Karpas-422 (cell line): ENCODE measurements at regions not wholly inside any gene's neighbourhood (a gene's known extent, or its start where the extent isn't known, plus 50 kb on each side); places are given as distances from the start of the nearest gene placed in this dataset.

Source experiments
- DNase-seq: peaks from one replicate; pipeline ENCODE4 v3.0.0-alpha.2; 2015
- H2AFZ ChIP-seq: fragments of 200-600 bp; sonication (generic); 2 replicates; pipeline ENCODE4 v1.6.1; 2014; ENCODE audit warnings: antibody characterized with exemption, low read length, mixed read lengths
- H3K27ac ChIP-seq: fragments of 200-600 bp; sonication (generic); 2 replicates; pipeline ENCODE4 v1.5.1; 2014; ENCODE audit warnings: mild to moderate bottlenecking, low read length, moderate library complexity
- H3K27me3 ChIP-seq: fragments of 200-600 bp; sonication (generic); 2 replicates; pipeline ENCODE4 v1.6.1; 2014; ENCODE audit warnings: low read length, mixed read lengths
- H3K36me3 ChIP-seq: fragments of 200-600 bp; sonication (generic); 2 replicates; pipeline ENCODE4 v1.6.1; 2014; ENCODE audit warnings: low read length, mixed read lengths; ENCODE audit not compliant: insufficient read depth
- H3K4me1 ChIP-seq: fragments of 200-600 bp; sonication (generic); 2 replicates; pipeline ENCODE4 v1.6.1; 2014; ENCODE audit warnings: mild to moderate bottlenecking, low read length, mixed read lengths
- H3K4me2 ChIP-seq: fragments of 200-600 bp; sonication (generic); 2 replicates; pipeline ENCODE4 v1.6.1; 2014; ENCODE audit warnings: low read length, low read depth, mild to moderate bottlenecking; ENCODE audit not compliant: poor library complexity, severe bottlenecking
- H3K4me3 ChIP-seq: fragments of 200-600 bp; sonication (generic); 2 replicates; pipeline ENCODE4 v1.5.1; 2014; ENCODE audit warnings: mild to moderate bottlenecking, antibody characterized with exemption, low read length, mixed read lengths
- H3K79me2 ChIP-seq: fragments of 200-600 bp; sonication (generic); 2 replicates; pipeline ENCODE4 v1.6.1; 2014; ENCODE audit warnings: mild to moderate bottlenecking, low read length, mixed read lengths
- H3K9ac ChIP-seq: fragments of 200-600 bp; sonication (generic); 2 replicates; pipeline ENCODE4 v1.6.0; 2014; ENCODE audit warnings: low read length
- H3K9me2 ChIP-seq: fragments of 200-600 bp; sonication (generic), shearing (Covaris generic); replicated peaks from 2 replicates; pipeline ENCODE4 v1.6.0; 2014; ENCODE audit warnings: mild to moderate bottlenecking, low read length, moderate library complexity; ENCODE audit not compliant: insufficient read depth
- H3K9me3 ChIP-seq: fragments of 300-700, 200-600 bp; sonication (generic); 2 replicates; pipeline ENCODE4 v1.6.1; 2014; ENCODE audit warnings: low read length, mixed read lengths
- H4K20me1 ChIP-seq: fragments of 200-600 bp; sonication (generic); 2 replicates; pipeline ENCODE4 v1.6.1; 2014; ENCODE audit warnings: mild to moderate bottlenecking, antibody characterized with exemption, low read length, low read depth; ENCODE audit not compliant: insufficient read depth

GRCh38 chr11:45384711-45385241 lies 98.6 kb upstream of the SYT13 start:
- no peak overlapping the region for H3K4me3 ChIP-seq
- H3K27ac ChIP-seq, result no peak overlapping the region
- no peaks in the 10 kb centered on the region; the same call in 1 of the 2 replicates for H3K4me1 ChIP-seq
- H3K9me3 ChIP-seq, result no peaks in the 10 kb centered on the region
- H3K79me2 ChIP-seq, result no peaks in the 10 kb centered on the region
- no peak overlapping the region for H3K9ac ChIP-seq
- H2AFZ ChIP-seq, result no peak overlapping the region
- H4K20me1 ChIP-seq, result no peaks in the 10 kb centered on the region
- no peaks in the 10 kb centered on the region for H3K27me3 ChIP-seq
- no peak overlapping the region for H3K4me2 ChIP-seq
- no peak for DNase-seq
- no peaks in the 10 kb centered on the region for H3K9me2 ChIP-seq
- H3K36me3 ChIP-seq, result no peaks in the 10 kb centered on the region

- Histone ChIP-seq H3K4me2 (no peak overlapping the region), H3K4me3 (no peak overlapping the region), H3K36me3 (no peaks in the 10 kb centered on the region), H3K9me3 (no peaks in the 10 kb centered on the region), H3K79me2 (no peaks in the 10 kb centered on the region), H3K27ac (no peak overlapping the region), H3K4me1 (no peaks in the 10 kb centered on the region; the same call in 1 of the 2 replicates), H2AFZ (no peak overlapping the region), H3K9me2 (no peaks in the 10 kb centered on the region), H3K27me3 (no peaks in the 10 kb centered on the region), H3K9ac (no peak overlapping the region), H4K20me1 (no peaks in the 10 kb centered on the region)
- DNase-seq, result no peak
These were observed 97.9 kb upstream of the SYT13 start for GRCh38 chr11:45384016-45384415.

- Histone ChIP-seq H3K79me2 (no peaks in the 10 kb centered on the region), H4K20me1 (no peaks in the 10 kb centered on the region), H3K27me3 (no peaks in the 10 kb centered on the region), H3K9me3 (no peaks in the 10 kb centered on the region), H3K9ac (no peak overlapping the region), H3K4me2 (no peak overlapping the region), H2AFZ (no peak overlapping the region), H3K4me3 (no peak overlapping the region), H3K36me3 (no peaks in the 10 kb centered on the region), H3K9me2 (no peaks in the 10 kb centered on the region), H3K4me1 (no peaks in the 10 kb centered on the region; the same call in 1 of the 2 replicates), H3K27ac (no peak overlapping the region)
- no peak for DNase-seq
These were observed 97.1 kb upstream of the SYT13 start for GRCh38 chr11:45383224-45383623.

- H4K20me1 ChIP-seq, result no peaks in the 10 kb centered on the region
- no peaks in the 10 kb centered on the region; the same call in 1 of the 2 replicates for H3K4me1 ChIP-seq
- no peak overlapping the region for H3K4me2 ChIP-seq
- H3K9me2 ChIP-seq, result no peaks in the 10 kb centered on the region
- no peaks in the 10 kb centered on the region for H3K79me2 ChIP-seq
- no peak for DNase-seq
- no peaks in the 10 kb centered on the region for H3K27me3 ChIP-seq
- no peaks in the 10 kb centered on the region for H3K9me3 ChIP-seq
- H3K9ac ChIP-seq, result no peak overlapping the region
- no peaks in the 10 kb centered on the region for H3K36me3 ChIP-seq
- H3K4me3 ChIP-seq, result no peak overlapping the region
- no peak overlapping the region for H2AFZ ChIP-seq
- no peak overlapping the region for H3K27ac ChIP-seq
These were observed 96.2 kb upstream of the SYT13 start for GRCh38 chr11:45382133-45382878.

- Histone ChIP-seq H3K9me3 (no peaks in the 10 kb centered on the region), H3K36me3 (no peaks in the 10 kb centered on the region), H3K79me2 (no peaks in the 10 kb centered on the region), H3K27me3 (no peaks in the 10 kb centered on the region), H3K4me1 (no peaks in the 10 kb centered on the region; the same call in 1 of the 2 replicates), H3K9ac (no peak overlapping the region), H3K4me2 (no peak overlapping the region), H3K4me3 (no peak overlapping the region), H3K9me2 (no peaks in the 10 kb centered on the region), H4K20me1 (no peaks in the 10 kb centered on the region), H3K27ac (no peak overlapping the region), H2AFZ (no peak overlapping the region)
- DNase-seq, result no peak
These were observed 93.2 kb upstream of the SYT13 start for GRCh38 chr11:45379162-45379863.

GRCh38 chr11:45378516-45378915 lies 92.4 kb upstream of the SYT13 start:
- Histone ChIP-seq H3K79me2 (no peaks in the 10 kb centered on the region), H3K9ac (no peak overlapping the region), H3K9me3 (no peaks in the 10 kb centered on the region), H3K4me1 (no peaks in the 10 kb centered on the region; the same call in 1 of the 2 replicates), H3K9me2 (no peaks in the 10 kb centered on the region), H2AFZ (no peak overlapping the region), H3K27ac (no peak overlapping the region), H3K27me3 (no peaks in the 10 kb centered on the region), H4K20me1 (no peaks in the 10 kb centered on the region), H3K4me2 (no peak overlapping the region), H3K4me3 (no peak overlapping the region), H3K36me3 (no peaks in the 10 kb centered on the region)
- no peak for DNase-seq

GRCh38 chr11:45374653-45375059 lies 88.5 kb upstream of the SYT13 start:
- Histone ChIP-seq H3K4me3 (no peak overlapping the region), H2AFZ (no peak overlapping the region), H3K4me2 (no peak overlapping the region), H3K27me3 (no peaks in the 10 kb centered on the region), H3K79me2 (no peaks in the 10 kb centered on the region), H3K4me1 (no peaks in the 10 kb centered on the region), H3K9ac (no peak overlapping the region), H3K36me3 (no peaks in the 10 kb centered on the region), H3K9me3 (no peaks in the 10 kb centered on the region), H3K27ac (no peak overlapping the region), H4K20me1 (no peaks in the 10 kb centered on the region), H3K9me2 (no peaks in the 10 kb centered on the region)
- DNase-seq, result no peak

- Histone ChIP-seq H3K27me3 (no peaks in the 10 kb centered on the region), H3K36me3 (no peaks in the 10 kb centered on the region), H3K9me2 (no peaks in the 10 kb centered on the region), H3K27ac (no peak overlapping the region), H3K4me1 (no peaks in the 10 kb centered on the region), H4K20me1 (no peaks in the 10 kb centered on the region), H3K4me3 (no peak overlapping the region), H2AFZ (no peak overlapping the region), H3K9me3 (no peaks in the 10 kb centered on the region), H3K79me2 (no peaks in the 10 kb centered on the region), H3K4me2 (no peak overlapping the region), H3K9ac (no peak overlapping the region)
- no peak for DNase-seq
These were observed 88.0 kb upstream of the SYT13 start for GRCh38 chr11:45374130-45374529.
